Natural killer cell (primary cell): ENCODE measurements at regions not wholly inside any gene's neighbourhood (a gene's known extent, or its start where the extent isn't known, plus 50 kb on each side); places are given as distances from the start of the nearest gene placed in this dataset.

ENCODE experiments used
- ATAC-seq, 3 donors: fragments of 150-1000 bp in 2 of 3; fragments of 200-7000 bp in 1 of 3; cut with Tn5 transposase; 1 replicate in 1 of 3; 2 replicates in 2 of 3; pipeline ENCODE4 v1.10.0; 2021; ENCODE audit warnings: mild to moderate bottlenecking in 2 of 3, moderate library complexity in 2 of 3
- DNase-seq, 2 donors: peaks; one replicate each; pipeline versions ENCODE4 v3.0.0 to v3.0.0-alpha.2; 2013 to 2021; ENCODE audit warnings: mixed read lengths in 1 of 2
- H3K27ac ChIP-seq: one replicate; pipeline ENCODE4 v1.5.1; 2013; ENCODE audit warnings: mild to moderate bottlenecking, low read length
- H3K27me3 ChIP-seq: one replicate; pipeline ENCODE4 v1.6.1; 2013; ENCODE audit warnings: low read length; ENCODE audit not compliant: control insufficient read depth, insufficient read depth
- H3K36me3 ChIP-seq: one replicate; pipeline ENCODE4 v1.6.1; 2013; ENCODE audit warnings: low read length; ENCODE audit not compliant: control insufficient read depth, insufficient read depth
- H3K4me1 ChIP-seq: one replicate; pipeline ENCODE4 v1.6.1; 2013; ENCODE audit warnings: low read length; ENCODE audit not compliant: control insufficient read depth, insufficient read depth
- H3K4me3 ChIP-seq: one replicate; pipeline ENCODE4 v1.5.1; 2013; ENCODE audit warnings: low read length
- H3K9me3 ChIP-seq: one replicate; pipeline ENCODE4 v1.6.1; 2013; ENCODE audit warnings: low read length; ENCODE audit not compliant: control insufficient read depth, insufficient read depth
- H3K27ac Mint-ChIP-seq, 2 donors: one replicate each; pipeline ENCODE4 v1.8.0; 2022; ENCODE audit warnings: mild to moderate bottlenecking in 2 of 2, mixed read lengths in 2 of 2, moderate library complexity in 1 of 2
- H3K27me3 Mint-ChIP-seq, 2 donors: one replicate each; pipeline ENCODE4 v1.8.0; 2022; ENCODE audit warnings: low read depth in 2 of 2, mixed read lengths in 2 of 2
- H3K36me3 Mint-ChIP-seq: one replicate; pipeline ENCODE4 v1.8.0; 2022; ENCODE audit warnings: mixed read lengths
- H3K4me1 Mint-ChIP-seq, 2 donors: one replicate each; pipeline ENCODE4 v1.8.0; 2022; ENCODE audit warnings: mixed read lengths in 2 of 2
- H3K4me3 Mint-ChIP-seq: one replicate; pipeline ENCODE4 v1.8.0; 2022; ENCODE audit warnings: mild to moderate bottlenecking, moderate library complexity, mixed read lengths
- H3K9me3 Mint-ChIP-seq, 2 donors: one replicate each; pipeline ENCODE4 v1.8.0; 2022; ENCODE audit warnings: mixed read lengths in 2 of 2
- CTCF ChIP-seq: fragments of 200-600 bp; IDR thresholded peaks from one replicate; pipeline ENCODE4 v1.8.0; 2022; ENCODE audit warnings: antibody characterized with exemption
- WGBS: methylation state at CpG from one replicate; pipeline ENCODE4 v1.1.7; 2013; ENCODE audit warnings: missing lambda C conversion rate; ENCODE audit not compliant: insufficient coverage; 5-methylcytosine and 5-hydroxymethylcytosine counted together
- intact Hi-C: fragments of 100-400 bp; cut with micrococcal nuclease; formaldehyde crosslinking; loops from one replicate; pipeline ENCODE4 v1.14.2; 2022

DNA sequence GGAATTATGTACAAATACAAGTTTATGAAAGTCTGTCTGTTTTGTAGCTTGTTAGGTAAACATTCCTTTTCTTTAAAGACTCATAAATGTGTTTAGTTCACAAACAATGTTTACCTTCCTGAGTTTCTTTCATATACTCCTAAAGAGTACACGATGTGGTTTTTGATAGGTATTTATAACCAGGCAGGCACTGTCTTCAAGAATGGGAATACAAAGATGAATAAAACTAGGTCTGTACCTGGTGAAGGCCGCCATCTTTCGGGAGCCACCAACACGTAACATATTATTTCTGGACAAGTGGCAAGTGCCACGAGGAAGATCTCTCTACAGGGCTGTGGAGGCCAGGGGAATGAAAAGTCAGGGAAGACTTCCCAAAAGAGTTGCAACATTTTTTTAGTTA lies 144.6 kb upstream of the RASSF8 start:
- Histone ChIP-seq H3K36me3 (no peaks in the 10 kb centered on the region), H3K9me3 (no peaks in the 10 kb centered on the region), H3K27ac (no peak overlapping the region), H3K27me3 (no peaks in the 10 kb centered on the region), H3K4me3 (no peak overlapping the region), H3K4me1 (no peaks in the 10 kb centered on the region)
- H3K27ac Mint-ChIP-seq = no peak overlapping the region
- H3K27me3 Mint-ChIP-seq = peaks cover 0 to 6% of the 10 kb centered on the region in 2 donors
- DNase-seq (no peak), ATAC-seq (no peak)
- no peaks in the 10 kb centered on the region for H3K36me3 Mint-ChIP-seq
- no peak overlapping the region for H3K4me3 Mint-ChIP-seq
- no peak for TF ChIP-seq CTCF
- 93% methylated on average over 4 of the region's 5 CpGs for WGBS
- H3K4me1 Mint-ChIP-seq = peaks cover 5 to 10% of the 10 kb centered on the region in 2 donors
- intact Hi-C loops = no loop called here
- no peaks in the 10 kb centered on the region for H3K9me3 Mint-ChIP-seq

DNA sequence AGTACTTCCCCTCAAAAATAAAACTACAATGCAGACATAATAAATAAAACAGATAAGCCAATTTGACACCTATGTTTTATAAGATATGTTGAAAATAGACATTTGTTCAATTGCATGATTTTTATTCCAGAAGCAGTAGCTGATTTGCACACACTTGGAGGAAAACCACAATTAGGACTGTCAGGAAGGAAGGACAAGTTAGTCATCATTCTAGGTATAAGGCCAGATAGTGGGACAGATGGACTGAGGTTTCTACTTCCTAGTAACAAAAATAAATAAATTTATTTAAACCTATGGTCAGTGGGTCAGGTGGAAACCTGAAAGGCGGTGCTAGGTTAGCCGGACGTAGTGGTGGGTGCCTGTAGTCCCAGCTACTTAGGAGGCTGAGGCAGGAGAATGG lies 141.8 kb upstream of the RASSF8 start:
- Histone ChIP-seq H3K27me3 (no peaks in the 10 kb centered on the region), H3K36me3 (no peaks in the 10 kb centered on the region), H3K27ac (no peak overlapping the region), H3K4me1 (no peaks in the 10 kb centered on the region), H3K4me3 (no peak overlapping the region), H3K9me3 (no peaks in the 10 kb centered on the region)
- no peak overlapping the region for H3K27ac Mint-ChIP-seq
- TF ChIP-seq CTCF = no peak
- intact Hi-C loops = no loop called here
- ATAC-seq (no peak), DNase-seq (no peak)
- no peaks in the 10 kb centered on the region for H3K9me3 Mint-ChIP-seq
- H3K36me3 Mint-ChIP-seq = no peaks in the 10 kb centered on the region
- H3K4me3 Mint-ChIP-seq = no peak overlapping the region
- WGBS = 71% methylated on average over 3 of the region's 3 CpGs
- peaks cover 0 to 2% of the 10 kb centered on the region in 2 donors for H3K4me1 Mint-ChIP-seq
- H3K27me3 Mint-ChIP-seq = peaks cover 0 to 6% of the 10 kb centered on the region in 2 donors

GRCh38 chr12:25817166-25817565 lies 141.3 kb upstream of the RASSF8 start:
- DNase-seq (no peak), ATAC-seq (no peak)
- no peak overlapping the region for H3K27ac ChIP-seq
- H3K36me3 ChIP-seq = no peaks in the 10 kb centered on the region
- TF ChIP-seq CTCF = no peak
- Mint-ChIP-seq H3K4me3 (no peak overlapping the region), H3K27ac (no peak overlapping the region), H3K4me1 (no peaks in the 10 kb centered on the region), H3K27me3 (peaks cover 0 to 6% of the 10 kb centered on the region in 2 donors), H3K36me3 (no peaks in the 10 kb centered on the region), H3K9me3 (no peaks in the 10 kb centered on the region)
- 85% methylated on average over 2 of the region's 2 CpGs for WGBS
- no peak overlapping the region for H3K4me3 ChIP-seq
- intact Hi-C loops = no loop called here
- no peaks in the 10 kb centered on the region for H3K27me3 ChIP-seq
- H3K4me1 ChIP-seq = no peaks in the 10 kb centered on the region
- H3K9me3 ChIP-seq = no peaks in the 10 kb centered on the region

DNA sequence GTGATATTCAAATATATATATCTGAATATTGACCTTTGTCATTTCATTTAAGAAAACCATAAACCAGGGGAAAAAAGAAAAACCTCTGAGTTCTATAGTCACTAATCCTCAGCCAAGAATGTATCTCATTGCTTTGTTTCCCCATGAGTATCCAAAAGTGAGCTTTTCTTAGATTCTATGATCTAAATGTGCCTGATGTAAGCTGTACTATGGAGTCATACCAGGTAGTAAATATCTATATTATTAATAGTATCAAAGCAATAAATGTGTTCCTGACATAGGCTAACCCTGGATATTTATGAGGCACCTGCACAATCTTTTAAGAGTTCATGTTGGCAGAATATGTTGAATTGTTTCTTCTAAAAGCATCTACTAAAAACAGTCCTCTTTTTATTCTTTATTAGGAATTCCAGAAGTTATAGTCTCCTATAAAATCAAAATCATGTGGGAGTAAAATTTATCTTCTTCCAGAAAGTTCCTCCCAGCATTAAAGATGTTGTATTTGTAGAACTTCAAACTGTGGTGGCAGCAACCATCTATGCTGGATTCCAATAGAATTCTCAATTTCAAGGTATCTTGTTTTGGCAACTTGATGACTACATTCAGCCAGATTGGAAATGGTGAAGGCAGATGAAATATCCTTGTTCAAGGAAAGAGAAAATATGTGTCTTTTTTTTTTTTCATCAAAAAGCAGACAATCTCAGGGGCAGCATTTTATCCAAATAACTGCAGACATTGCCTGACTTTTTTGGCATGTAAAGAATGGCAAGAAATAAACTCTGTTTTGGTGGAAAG lies 139.7 kb upstream of the RASSF8 start:
- DNase-seq = no peak
- H3K4me1 ChIP-seq = no peaks in the 10 kb centered on the region
- no peaks in the 10 kb centered on the region for H3K4me1 Mint-ChIP-seq
- H3K9me3 ChIP-seq = no peaks in the 10 kb centered on the region
- no peaks in the 10 kb centered on the region for H3K27me3 ChIP-seq
- no peak for ATAC-seq
- no peak overlapping the region for H3K4me3 ChIP-seq
- H3K27me3 Mint-ChIP-seq = peaks cover 0 to 6% of the 10 kb centered on the region in 2 donors
- no peaks in the 10 kb centered on the region for H3K36me3 Mint-ChIP-seq
- no peak overlapping the region for H3K4me3 Mint-ChIP-seq
- no peaks in the 10 kb centered on the region for H3K9me3 Mint-ChIP-seq
- no peak for TF ChIP-seq CTCF
- H3K27ac Mint-ChIP-seq = no peak overlapping the region
- intact Hi-C loops = no loop called here
- no peak overlapping the region for H3K27ac ChIP-seq
- no peaks in the 10 kb centered on the region for H3K36me3 ChIP-seq
